ENCODE measurements at regions not wholly inside any gene's neighbourhood (a gene's known extent, or its start where the extent isn't known, plus 50 kb on each side); places are given as distances from the start of the nearest gene placed in this dataset.

- dilution Hi-C loops (cut with MboI; ENCODE audit: extremely low pct_ligation_motif_present, low sequenced_read_pairs) = no loop called here
- no peaks in the 10 kb centered on the region for H3K9me3 ChIP-seq (ENCODE audit: control insufficient read depth, low read depth, low read length)
- no peaks in the 10 kb centered on the region for H3K79me2 ChIP-seq (ENCODE audit: control insufficient read depth, insufficient read depth, low read length)
- no peaks in the 10 kb centered on the region for H3K4me1 ChIP-seq (ENCODE audit: control insufficient read depth, extremely low read depth, insufficient read depth, low read length)
- no peak overlapping the region for H3K9ac ChIP-seq (ENCODE audit: control insufficient read depth, extremely low read depth, insufficient read depth, low read length)
- H3K4me3 ChIP-seq (ENCODE audit: control insufficient read depth in 2 of 3, extremely low read depth in 1 of 3, insufficient read depth in 2 of 3, low read depth in 1 of 3, low read length in 3 of 3) = no peak overlapping the region
- H3K36me3 ChIP-seq (ENCODE audit: control insufficient read depth in 2 of 2, extremely low read depth in 1 of 2, insufficient read depth in 2 of 2, low read length in 2 of 2) = no peaks in the 10 kb centered on the region
- no peak overlapping the region for H2AFZ ChIP-seq (ENCODE audit: control insufficient read depth, low read length)
- no peak overlapping the region for H3K4me2 ChIP-seq (ENCODE audit: control insufficient read depth, extremely low read depth, insufficient read depth, low read depth, low read length)
- DNase-seq (ENCODE audit: low read depth, low spot score) (no peak), FAIRE-seq (peak; percentile 52)
- no peaks in the 10 kb centered on the region for H3K9me1 ChIP-seq (ENCODE audit: control insufficient read depth, extremely low read depth, insufficient read depth, low read length)
- no peaks in the 10 kb centered on the region for H3K27me3 ChIP-seq (ENCODE audit: control insufficient read depth, extremely low read depth, insufficient read depth, low read length)
- H3K27ac ChIP-seq (ENCODE audit: control insufficient read depth, insufficient read depth, low read length) = no peak overlapping the region
- TF ChIP-seq EZH2 (IDR thresholded peaks at IDR 0.05; ENCODE audit: low read length) = no peak
- TF ChIP-seq CTCF (optimal IDR thresholded peaks at IDR 0.05 in 1 of 3, IDR thresholded peaks at IDR 0.05 in 1 of 3, conservative IDR thresholded peaks at IDR 0.05 in 1 of 3; ENCODE audit: extremely low read depth in 1 of 3, insufficient read depth in 2 of 3, low read length in 3 of 3) = no peak
- H4K20me1 ChIP-seq (ENCODE audit: control insufficient read depth, extremely low read depth, insufficient read depth, low read length) = no peaks in the 10 kb centered on the region
Observed at GRCh38 chr4:99746443-99746842, 70.2 kb upstream of the DAPP1 start.

- Histone ChIP-seq H3K9me1 (ENCODE audit: control insufficient read depth, extremely low read depth, insufficient read depth, low read length) (no peaks in the 10 kb centered on the region), H2AFZ (ENCODE audit: control insufficient read depth, low read length) (no peak overlapping the region), H3K4me1 (ENCODE audit: control insufficient read depth, extremely low read depth, insufficient read depth, low read length) (no peaks in the 10 kb centered on the region), H3K4me2 (ENCODE audit: control insufficient read depth, extremely low read depth, insufficient read depth, low read depth, low read length) (no peak overlapping the region), H3K9ac (ENCODE audit: control insufficient read depth, extremely low read depth, insufficient read depth, low read length) (no peak overlapping the region), H3K79me2 (ENCODE audit: control insufficient read depth, insufficient read depth, low read length) (no peaks in the 10 kb centered on the region), H3K27ac (ENCODE audit: control insufficient read depth, insufficient read depth, low read length) (no peak overlapping the region), H3K27me3 (ENCODE audit: control insufficient read depth, extremely low read depth, insufficient read depth, low read length) (no peaks in the 10 kb centered on the region), H3K9me3 (ENCODE audit: control insufficient read depth, low read depth, low read length) (no peaks in the 10 kb centered on the region), H3K36me3 (ENCODE audit: control insufficient read depth in 2 of 2, extremely low read depth in 1 of 2, insufficient read depth in 2 of 2, low read length in 2 of 2) (no peaks in the 10 kb centered on the region), H4K20me1 (ENCODE audit: control insufficient read depth, extremely low read depth, insufficient read depth, low read length) (no peaks in the 10 kb centered on the region), H3K4me3 (ENCODE audit: control insufficient read depth in 2 of 3, extremely low read depth in 1 of 3, insufficient read depth in 2 of 3, low read depth in 1 of 3, low read length in 3 of 3) (no peak overlapping the region)
- DNase-seq (ENCODE audit: low read depth, low spot score) (no peak), FAIRE-seq (no peak)
- dilution Hi-C loops (cut with MboI; ENCODE audit: extremely low pct_ligation_motif_present, low sequenced_read_pairs) = no loop called here
- TF ChIP-seq CTCF (optimal IDR thresholded peaks at IDR 0.05 in 1 of 3, IDR thresholded peaks at IDR 0.05 in 1 of 3, conservative IDR thresholded peaks at IDR 0.05 in 1 of 3; ENCODE audit: extremely low read depth in 1 of 3, insufficient read depth in 2 of 3, low read length in 3 of 3) (no peak), EZH2 (IDR thresholded peaks at IDR 0.05; ENCODE audit: low read length) (no peak)
Observed at GRCh38 chr4:99736846-99737245, 79.2 kb upstream of the C4orf54 start.
